ENCODE measurements at regions not wholly inside any gene's neighbourhood (a gene's known extent, or its start where the extent isn't known, plus 50 kb on each side); places are given as distances from the start of the nearest gene placed in this dataset.
A peak's percentile ranks its signal among the peaks of the same experiment; 100 is the strongest.

DNA sequence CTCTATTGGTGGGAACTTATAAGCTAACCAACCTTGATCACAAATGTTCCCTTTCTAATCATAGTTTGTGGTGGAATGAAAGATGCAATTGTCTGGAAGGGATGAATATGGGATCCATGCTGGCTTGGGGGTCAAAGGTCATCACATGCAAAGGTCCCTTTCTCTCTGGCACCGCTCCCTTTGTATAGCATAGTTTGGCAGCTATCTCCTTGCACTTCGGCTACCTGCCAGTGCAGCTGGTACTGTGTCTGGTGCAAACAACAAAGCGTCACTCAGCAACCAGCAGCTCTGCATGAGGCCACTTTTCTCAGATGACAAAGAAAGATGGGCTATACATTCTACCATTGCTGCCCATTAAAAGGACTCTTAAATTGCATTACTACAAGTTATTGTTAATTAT is 188.2 kb upstream of the NFIA start:
- H3K36me3 ChIP-seq (ENCODE audit: control insufficient read depth, insufficient read depth, low read length) = no peaks in the 10 kb centered on the region
- H3K27me3 ChIP-seq (ENCODE audit: control insufficient read depth, insufficient read depth, low read length) = no peaks in the 10 kb centered on the region
- no peak overlapping the region for H3K4me2 ChIP-seq (ENCODE audit: low read length)
- no peaks in the 10 kb centered on the region for H3K79me2 ChIP-seq
- H3K27ac ChIP-seq = no peak overlapping the region
- H3K4me1 ChIP-seq = peaks cover 4% of the 10 kb centered on the region
- TF ChIP-seq CTCF (IDR thresholded peaks at IDR 0.05) = no peak
- no peak overlapping the region for H3K4me3 ChIP-seq (ENCODE audit: low read depth, low read length)
- no peaks in the 10 kb centered on the region for H3K9me3 ChIP-seq (ENCODE audit: control insufficient read depth, low read length)
- no peak overlapping the region for H3K9ac ChIP-seq
- no peak overlapping the region for H2AFZ ChIP-seq

DNA sequence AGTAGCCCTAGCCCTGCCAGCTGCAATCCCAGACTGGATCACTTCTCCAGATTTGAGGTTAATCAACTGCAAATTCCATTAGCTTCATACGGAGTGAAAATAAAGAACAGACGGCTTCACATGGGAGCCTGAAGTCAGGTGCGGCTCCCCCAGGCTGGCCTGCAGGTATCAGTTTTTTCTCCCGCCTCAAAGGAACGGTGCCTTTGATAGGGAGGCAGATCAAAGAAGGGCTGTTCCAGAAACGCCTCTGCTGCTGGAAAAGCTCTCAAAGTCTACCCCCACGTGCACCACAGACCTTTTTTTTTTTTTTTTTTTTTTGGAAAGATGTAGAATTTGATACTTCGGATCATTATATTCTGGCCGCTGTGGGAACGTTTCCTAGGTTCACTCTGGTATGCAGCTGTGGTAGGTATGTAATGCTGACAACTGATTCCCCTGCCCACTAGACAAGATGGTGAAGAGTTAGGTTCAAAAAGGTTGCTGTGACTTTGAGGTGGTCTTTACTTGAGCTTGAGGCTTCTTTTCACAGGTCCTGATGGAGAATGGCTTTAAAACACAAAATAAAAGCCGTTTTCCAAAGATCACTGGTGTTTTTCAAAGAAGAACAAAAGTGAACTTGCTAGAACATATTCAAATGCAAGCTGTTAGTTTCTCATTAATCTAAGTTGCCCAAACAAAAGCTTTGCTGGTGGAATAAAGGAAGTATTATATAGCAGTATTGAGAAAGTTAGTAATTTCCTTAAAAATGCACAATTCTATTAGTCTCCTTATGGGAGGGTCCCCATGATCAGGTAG is 189.0 kb upstream of the NFIA start:
- H3K79me2 ChIP-seq = no peaks in the 10 kb centered on the region

DNA sequence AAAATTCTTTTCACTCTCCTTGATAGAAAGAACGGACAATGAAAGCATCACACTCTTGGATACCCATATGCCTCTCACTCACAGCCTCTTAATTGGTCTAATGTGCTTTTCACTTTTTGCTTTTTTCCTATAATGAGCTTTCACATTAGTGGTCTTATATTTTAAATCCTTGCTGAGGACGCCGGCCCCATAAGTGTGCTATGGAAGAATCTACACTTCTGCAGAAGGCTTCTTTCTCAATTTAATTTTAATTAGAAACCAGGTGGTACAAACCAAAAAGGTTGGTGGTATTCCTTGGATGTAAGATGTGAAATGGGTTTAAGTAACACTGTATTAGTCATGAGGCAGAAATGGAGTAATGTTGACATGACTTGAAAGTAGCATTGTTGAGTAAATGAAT is 190.6 kb upstream of the NFIA start:
- Histone ChIP-seq H3K36me3 (ENCODE audit: control insufficient read depth, insufficient read depth, low read length) (no peaks in the 10 kb centered on the region), H3K9me3 (ENCODE audit: control insufficient read depth, low read length) (no peaks in the 10 kb centered on the region), H3K9ac (no peak overlapping the region), H3K4me1 (peaks cover 16% of the 10 kb centered on the region), H3K4me2 (ENCODE audit: low read length) (no peak overlapping the region), H3K4me3 (ENCODE audit: low read depth, low read length) (no peak overlapping the region), H3K79me2 (no peaks in the 10 kb centered on the region), H3K27ac (no peak overlapping the region), H2AFZ (no peak overlapping the region), H3K27me3 (ENCODE audit: control insufficient read depth, insufficient read depth, low read length) (no peaks in the 10 kb centered on the region)
- TF ChIP-seq CTCF (IDR thresholded peaks at IDR 0.05) = no peak

More for the DNA sequence above, 189.0 kb upstream of the NFIA start:
- Histone ChIP-seq H3K4me1 (peaks cover 5% of the 10 kb centered on the region), H3K27me3 (ENCODE audit: control insufficient read depth, insufficient read depth, low read length) (no peaks in the 10 kb centered on the region), H3K27ac (no peak overlapping the region), H3K4me2 (ENCODE audit: low read length) (no peak overlapping the region), H3K9ac (no peak overlapping the region), H3K36me3 (ENCODE audit: control insufficient read depth, insufficient read depth, low read length) (no peaks in the 10 kb centered on the region), H3K9me3 (ENCODE audit: control insufficient read depth, low read length) (no peaks in the 10 kb centered on the region), H2AFZ (peak overlapping the region; percentile 42), H3K4me3 (ENCODE audit: low read depth, low read length) (no peak overlapping the region)
- no peak for TF ChIP-seq CTCF (IDR thresholded peaks at IDR 0.05)

DNA sequence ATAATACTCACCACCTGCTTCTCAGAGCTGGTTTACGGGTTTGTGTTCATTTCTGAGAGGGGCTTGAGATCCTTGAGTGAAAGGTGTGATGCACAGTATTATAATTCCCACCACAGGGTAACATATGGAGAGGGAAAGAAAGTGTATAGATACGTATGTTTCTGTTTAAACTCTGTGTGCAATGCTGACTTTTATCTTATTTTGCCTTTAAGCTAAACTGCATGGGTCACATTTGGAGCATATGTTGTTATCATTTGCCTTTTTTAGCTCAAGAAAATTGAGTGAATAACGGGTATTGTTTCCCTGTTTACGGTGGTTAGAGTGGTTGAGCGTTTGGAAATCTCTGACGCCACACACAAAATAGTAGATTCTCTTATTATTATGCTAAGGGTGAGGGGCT is 191.1 kb upstream of the NFIA start:
- no peaks in the 10 kb centered on the region for H3K36me3 ChIP-seq (ENCODE audit: control insufficient read depth, insufficient read depth, low read length)
- H3K4me1 ChIP-seq = peaks cover 17% of the 10 kb centered on the region
- H3K27me3 ChIP-seq (ENCODE audit: control insufficient read depth, insufficient read depth, low read length) = no peaks in the 10 kb centered on the region
- TF ChIP-seq CTCF (IDR thresholded peaks at IDR 0.05) = no peak
- H3K27ac ChIP-seq = no peak overlapping the region
- no peaks in the 10 kb centered on the region for H3K9me3 ChIP-seq (ENCODE audit: control insufficient read depth, low read length)
- H3K9ac ChIP-seq = no peak overlapping the region
- no peak overlapping the region for H3K4me3 ChIP-seq (ENCODE audit: low read depth, low read length)
- H3K4me2 ChIP-seq (ENCODE audit: low read length) = no peak overlapping the region
- H3K79me2 ChIP-seq = no peaks in the 10 kb centered on the region
- H2AFZ ChIP-seq = no peak overlapping the region

DNA sequence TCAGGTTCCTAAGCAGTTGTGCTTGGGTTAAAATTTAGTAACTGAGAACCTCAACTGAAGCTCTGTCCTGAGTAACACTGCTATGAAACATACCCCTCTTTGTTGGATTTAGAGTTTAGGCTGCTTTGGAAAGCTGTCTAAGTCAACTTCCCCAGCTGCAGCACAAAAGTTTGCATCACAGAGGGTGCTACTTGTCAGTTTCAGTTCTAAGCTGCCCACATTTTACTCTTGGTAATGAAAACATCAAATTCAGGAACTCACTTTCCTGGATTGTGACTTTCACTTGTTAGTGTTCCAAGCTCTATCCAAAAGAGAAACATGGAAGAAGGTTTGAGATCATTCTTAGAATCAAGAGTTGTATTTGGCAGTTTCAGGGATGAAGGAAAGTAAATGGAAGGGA is 191.7 kb upstream of the NFIA start:
- TF ChIP-seq CTCF (IDR thresholded peaks at IDR 0.05) = no peak
- H3K9ac ChIP-seq = no peak overlapping the region
- no peak overlapping the region for H3K4me3 ChIP-seq (ENCODE audit: low read depth, low read length)
- H3K36me3 ChIP-seq (ENCODE audit: control insufficient read depth, insufficient read depth, low read length) = no peaks in the 10 kb centered on the region
- H3K4me2 ChIP-seq (ENCODE audit: low read length) = no peak overlapping the region
- H3K9me3 ChIP-seq (ENCODE audit: control insufficient read depth, low read length) = no peaks in the 10 kb centered on the region
- H3K79me2 ChIP-seq = no peaks in the 10 kb centered on the region
- peak overlapping the region; percentile 3 for H2AFZ ChIP-seq
- H3K4me1 ChIP-seq = peaks cover 23% of the 10 kb centered on the region
- H3K27me3 ChIP-seq (ENCODE audit: control insufficient read depth, insufficient read depth, low read length) = no peaks in the 10 kb centered on the region
- H3K27ac ChIP-seq = no peak overlapping the region
